OCI-LY3 (cell line): ENCODE measurements at regions not wholly inside any gene's neighbourhood (a gene's known extent, or its start where the extent isn't known, plus 50 kb on each side); places are given as distances from the start of the nearest gene placed in this dataset.

Source experiments
- EZH2phosphoT487 ChIP-seq: fragments of 200-600 bp; shearing (Covaris generic); IDR thresholded peaks from 2 replicates; pipeline ENCODE4 v1.6.1; 2018; ENCODE audit warnings: antibody characterized with exemption, mixed run types, low read depth
- TF ChIP-seq, protein P1 (sequence below): fragments of 200-600, 300-600 bp; sonication (generic); IDR thresholded peaks from 2 replicates; pipeline ENCODE4 v1.5.1; 2014; ENCODE audit warnings: antibody characterized with exemption, low read length, low read depth

GRCh38 chr13:79859756-79860155, 378.8 kb downstream of the NDFIP2 start:
- TF ChIP-seq, protein P1, sequence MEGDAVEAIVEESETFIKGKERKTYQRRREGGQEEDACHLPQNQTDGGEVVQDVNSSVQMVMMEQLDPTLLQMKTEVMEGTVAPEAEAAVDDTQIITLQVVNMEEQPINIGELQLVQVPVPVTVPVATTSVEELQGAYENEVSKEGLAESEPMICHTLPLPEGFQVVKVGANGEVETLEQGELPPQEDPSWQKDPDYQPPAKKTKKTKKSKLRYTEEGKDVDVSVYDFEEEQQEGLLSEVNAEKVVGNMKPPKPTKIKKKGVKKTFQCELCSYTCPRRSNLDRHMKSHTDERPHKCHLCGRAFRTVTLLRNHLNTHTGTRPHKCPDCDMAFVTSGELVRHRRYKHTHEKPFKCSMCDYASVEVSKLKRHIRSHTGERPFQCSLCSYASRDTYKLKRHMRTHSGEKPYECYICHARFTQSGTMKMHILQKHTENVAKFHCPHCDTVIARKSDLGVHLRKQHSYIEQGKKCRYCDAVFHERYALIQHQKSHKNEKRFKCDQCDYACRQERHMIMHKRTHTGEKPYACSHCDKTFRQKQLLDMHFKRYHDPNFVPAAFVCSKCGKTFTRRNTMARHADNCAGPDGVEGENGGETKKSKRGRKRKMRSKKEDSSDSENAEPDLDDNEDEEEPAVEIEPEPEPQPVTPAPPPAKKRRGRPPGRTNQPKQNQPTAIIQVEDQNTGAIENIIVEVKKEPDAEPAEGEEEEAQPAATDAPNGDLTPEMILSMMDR = no peak
- TF ChIP-seq EZH2phosphoT487 = no peak
